ENCODE measurements at regions not wholly inside any gene's neighbourhood (a gene's known extent, or its start where the extent isn't known, plus 50 kb on each side); places are given as distances from the start of the nearest gene placed in this dataset.

GRCh38 chr1:60989749-60990713 lies 92.3 kb upstream of the NFIA start:
- TF ChIP-seq CTCF (IDR thresholded peaks at IDR 0.05) (no peak), POLR2A (IDR thresholded peaks at IDR 0.05) (no peak)

Measured in breast epithelium (tissue), 3 donors.